DMS53 (cell line): ENCODE measurements at regions not wholly inside any gene's neighbourhood (a gene's known extent, or its start where the extent isn't known, plus 50 kb on each side); places are given as distances from the start of the nearest gene placed in this dataset.
"Not testable (repeated sequence)": the region's sequence is repeated elsewhere in the genome, so short reads cannot be mapped to it uniquely, and the experiment has no call there.

Experiments
- DNase-seq: peaks from one replicate; lab custom pipeline; 2025; lab: John Stamatoyannopoulos, UW

GRCh38 chr20:17891131-17891530 is 77.5 kb downstream of the SNX5 start:
- DNase-seq = not testable (repeated sequence)

DNA sequence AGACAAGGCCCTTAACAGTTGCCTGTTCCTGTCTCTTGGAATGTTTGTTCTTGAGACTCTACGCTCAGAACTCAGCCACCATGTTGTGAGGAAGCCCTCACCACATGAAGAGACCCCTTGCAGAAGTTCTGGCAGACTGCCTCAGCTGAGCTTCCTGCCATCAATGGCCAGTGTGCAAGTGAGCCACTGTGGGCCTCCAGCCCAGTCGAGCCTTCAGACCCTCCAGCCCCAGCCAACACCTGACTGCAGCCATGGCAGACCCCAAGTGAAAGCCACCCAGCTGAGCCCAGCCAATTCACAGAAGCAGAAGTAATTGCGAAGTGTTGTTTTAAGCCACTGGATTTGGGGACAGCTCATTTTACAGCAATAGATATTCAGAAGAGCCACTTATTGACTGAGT is 78.3 kb downstream of the SNX5 start:
- no peak for DNase-seq

DNA sequence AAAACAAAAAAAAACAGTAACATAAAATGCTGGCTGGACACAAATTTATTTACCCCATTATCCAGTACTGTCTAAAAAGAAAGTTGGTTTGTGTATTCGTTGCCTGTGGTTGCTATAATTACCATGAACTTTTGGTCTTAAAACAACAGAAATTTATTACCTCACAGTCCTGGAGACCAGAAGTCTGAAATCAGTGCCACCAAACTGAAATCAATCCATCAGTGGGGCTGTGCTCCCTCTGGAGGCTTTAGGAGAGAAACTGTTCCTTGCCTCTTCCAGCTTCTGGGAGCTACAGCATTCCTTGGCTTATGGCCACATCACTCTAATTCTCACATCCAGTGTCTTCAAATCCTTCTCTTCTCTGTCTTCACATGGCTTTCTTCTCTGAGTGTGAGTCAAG is 79.4 kb downstream of the SNX5 start:
- peak; percentile 44 for DNase-seq

DNA sequence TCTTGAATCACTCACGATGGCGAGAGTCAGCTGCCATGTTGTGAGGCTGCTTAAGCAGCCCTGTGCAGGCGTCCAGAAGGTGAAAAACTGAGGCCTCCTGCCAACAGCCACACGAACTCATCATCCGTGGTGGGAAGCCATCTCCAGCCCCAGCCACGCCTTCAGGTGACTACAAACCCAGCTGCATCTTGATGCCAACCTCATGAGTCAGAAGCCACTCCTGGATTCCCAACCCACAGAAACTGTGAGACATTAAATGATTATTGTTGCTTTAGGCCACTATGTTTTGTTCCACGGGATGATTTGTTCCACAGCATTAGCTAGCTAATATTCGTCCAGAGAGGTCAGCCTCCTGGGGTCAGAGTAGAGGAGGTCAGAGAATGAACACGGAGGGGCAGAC is 80.5 kb downstream of the SNX5 start:
- no peak for DNase-seq

DNA sequence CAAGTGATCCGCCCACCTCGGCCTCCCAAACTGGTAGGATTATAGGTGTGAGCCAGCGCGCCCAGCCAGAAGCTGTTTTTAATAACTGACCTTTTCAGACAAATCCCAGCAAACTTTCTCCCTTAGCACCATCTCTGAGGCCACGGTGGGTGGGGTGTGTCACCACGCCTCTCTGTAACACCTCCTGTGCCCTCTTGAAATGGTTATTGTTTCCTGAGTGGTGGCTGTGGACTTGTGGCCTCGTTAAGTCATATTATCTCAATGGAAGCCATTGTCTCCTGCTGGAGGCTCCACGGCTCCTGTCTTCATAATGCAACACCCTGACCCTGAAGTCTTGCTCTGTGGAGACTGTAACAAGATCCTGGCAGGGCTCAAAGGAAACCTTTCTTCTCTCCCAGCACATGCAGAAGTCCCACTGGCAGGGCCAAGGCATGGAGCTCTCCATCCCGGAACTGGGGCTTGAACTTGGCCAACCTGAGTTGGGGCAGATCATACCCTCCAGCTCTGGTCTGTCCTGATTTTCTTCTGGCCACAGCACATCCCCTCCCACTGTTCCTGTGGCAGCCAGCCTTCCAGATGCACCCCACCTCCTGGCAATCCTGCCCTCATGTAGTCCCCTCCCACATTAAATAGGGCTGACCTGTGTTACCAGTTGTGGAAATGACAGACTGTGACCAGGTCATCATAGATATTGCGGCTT is 81.1 kb downstream of the SNX5 start:
- no peak for DNase-seq

DNA sequence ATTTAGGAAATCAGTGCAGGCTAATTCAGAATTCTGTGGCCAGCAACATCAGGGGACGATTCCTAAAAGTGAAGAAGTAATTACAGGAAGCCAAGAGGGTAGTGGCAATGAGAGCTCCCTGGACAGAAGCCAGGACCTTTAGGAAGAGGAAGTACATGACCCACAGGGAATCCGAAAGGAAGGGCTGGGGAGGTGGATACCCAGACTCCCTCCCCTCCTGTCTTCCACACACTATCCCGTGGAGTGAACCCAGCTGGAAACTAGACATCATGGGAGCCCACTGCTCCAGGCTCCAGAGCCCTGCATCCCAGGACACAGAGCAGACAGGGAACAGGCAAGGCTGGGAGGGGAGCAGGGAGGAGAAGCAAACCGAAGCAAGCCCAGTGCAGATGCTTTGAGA is 83.0 kb downstream of the SNX5 start:
- DNase-seq = no peak

GRCh38 chr20:17885076-17885475 is 83.5 kb downstream of the SNX5 start:
- DNase-seq = no peak

DNA sequence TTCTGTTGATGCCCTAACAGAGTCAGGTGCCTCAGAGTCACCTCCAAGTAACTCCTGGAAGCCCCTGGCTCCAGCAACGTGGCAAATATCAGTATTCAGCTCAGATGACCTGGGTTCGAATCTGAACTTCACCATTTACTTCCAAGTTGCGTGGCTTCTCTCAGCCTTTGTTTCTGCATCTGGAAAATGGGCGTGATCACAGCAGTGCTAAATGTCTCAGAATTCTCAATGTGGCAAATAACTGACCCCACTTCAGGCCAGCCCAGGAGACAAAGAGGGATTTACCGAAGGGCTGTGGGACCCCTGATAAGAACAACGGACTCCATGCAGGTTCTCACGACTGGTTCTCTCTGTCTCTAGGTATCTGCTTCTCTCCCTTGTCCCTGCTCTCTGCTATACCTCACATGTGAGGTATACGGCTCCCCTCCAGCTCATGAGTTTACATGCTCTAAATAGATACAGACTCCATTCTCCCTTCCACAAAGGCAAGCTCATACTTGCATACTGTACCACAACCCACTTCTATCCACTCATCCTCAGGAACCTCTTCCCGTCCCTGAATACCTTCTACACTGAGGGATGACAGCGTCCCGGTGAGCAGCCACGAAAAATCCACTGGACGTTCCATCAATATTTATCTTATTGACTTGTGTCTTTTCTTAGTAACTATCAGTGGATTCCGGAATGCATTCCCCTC is 84.1 kb downstream of the SNX5 start:
- no peak for DNase-seq

DNA sequence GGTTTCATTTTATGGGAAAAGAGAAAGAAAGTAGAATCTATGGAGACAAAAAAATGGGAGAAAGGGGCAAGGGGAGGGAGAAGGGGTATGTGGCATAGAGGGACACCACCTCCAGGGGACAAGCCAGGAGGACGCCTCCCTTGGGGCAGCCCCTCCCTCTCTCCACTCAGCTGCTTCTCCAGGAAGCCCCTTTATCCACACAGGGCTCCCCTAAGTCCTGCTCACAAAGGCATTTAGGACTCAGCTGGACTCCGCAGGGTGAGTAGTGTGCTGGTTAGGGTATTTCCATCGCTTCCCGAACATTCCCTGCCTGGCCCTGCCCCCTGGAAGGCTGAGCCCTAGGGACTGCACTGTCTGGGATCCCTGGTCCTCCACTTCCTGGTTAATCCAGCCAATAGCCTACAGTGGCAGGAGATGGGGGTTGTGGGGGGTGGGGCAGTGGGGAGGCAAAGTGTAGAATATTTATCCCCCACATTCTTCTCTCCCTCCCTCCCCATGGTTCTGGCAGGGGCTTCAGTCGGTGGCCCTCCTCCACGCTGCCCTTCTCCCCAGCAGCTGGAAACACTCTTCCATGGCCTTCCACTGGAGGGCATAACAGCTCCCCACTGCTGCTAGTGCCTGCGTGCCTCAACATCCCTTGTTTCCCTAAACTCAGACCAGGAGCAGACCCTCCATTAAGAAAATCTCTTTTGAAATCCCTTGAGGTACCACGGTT is 84.8 kb downstream of the SNX5 start:
- no peak for DNase-seq

GRCh38 chr20:17882834-17883591 is 85.6 kb downstream of the SNX5 start:
- DNase-seq = no peak

DNA sequence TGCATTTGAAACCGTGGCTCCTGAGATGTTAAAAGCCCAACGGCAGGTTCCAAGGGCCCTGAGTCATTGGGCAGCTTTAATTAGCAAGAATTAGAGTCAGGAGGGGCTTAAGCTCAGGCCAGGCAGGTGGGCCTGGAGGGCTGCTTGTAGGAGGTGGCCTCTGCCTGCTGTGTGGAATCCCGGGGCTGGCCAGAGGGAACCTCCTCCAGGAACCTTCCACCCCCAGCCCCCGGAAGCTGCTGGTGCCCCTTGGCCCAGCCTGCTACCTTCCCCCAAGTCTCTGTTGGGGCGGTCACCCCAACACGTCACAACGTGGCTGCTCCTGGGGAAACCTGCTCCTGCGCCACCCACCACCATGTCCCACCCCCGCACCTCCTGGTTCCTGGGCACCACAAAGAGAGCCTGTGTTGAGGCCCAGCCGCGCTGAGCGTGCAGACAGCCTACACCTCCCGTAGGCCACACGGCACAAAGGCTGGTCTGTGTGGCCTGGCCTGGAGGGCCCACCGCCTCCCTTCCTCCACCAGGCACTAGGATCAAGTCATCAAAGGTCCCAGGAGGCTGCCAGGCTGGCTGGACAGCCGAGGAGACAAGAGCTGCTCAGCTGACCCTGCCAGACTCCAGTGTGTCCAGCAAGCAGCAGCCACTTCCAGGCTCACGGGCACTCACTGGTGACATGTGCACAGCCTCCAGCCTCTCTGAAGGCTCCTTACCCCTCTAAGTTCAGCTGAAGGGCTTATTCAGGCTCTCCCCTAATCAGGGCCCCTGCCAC is 86.3 kb downstream of the SNX5 start:
- no peak for DNase-seq

GRCh38 chr20:17881741-17882064 is 86.9 kb downstream of the SNX5 start:
- no peak for DNase-seq

DNA sequence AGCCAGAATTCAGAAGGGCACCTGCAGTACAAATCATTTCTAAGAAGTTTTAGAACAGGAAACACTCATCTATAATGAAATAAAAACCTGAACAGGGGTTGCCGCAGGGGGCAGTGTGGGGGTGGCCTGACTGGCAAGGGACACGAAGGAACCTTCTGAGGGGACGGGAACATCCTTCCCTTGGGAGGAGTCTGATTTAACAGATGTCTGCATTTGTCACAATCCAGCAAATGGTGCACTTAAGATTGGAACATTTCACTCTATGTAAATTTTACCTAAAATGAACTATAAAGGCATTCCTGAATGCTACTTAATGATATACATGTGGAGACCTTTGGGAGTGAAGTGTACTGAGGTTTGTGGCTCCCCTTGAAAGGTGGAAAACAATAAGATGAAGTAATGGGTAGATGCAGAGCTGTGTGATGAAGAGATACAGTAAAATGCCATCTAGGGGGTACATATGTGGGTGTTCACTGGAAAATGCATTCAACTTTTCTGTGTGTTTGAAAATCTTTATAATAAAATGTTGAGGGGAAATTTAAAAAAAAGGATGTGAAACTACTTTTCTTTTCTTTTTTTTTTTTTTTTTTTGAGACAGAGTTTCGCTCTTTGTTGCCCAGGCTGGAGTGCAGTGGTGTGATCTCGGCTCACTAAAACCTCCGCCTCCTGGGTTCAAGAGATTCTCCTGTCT is 89.5 kb downstream of the SNX5 start:
- no peak for DNase-seq

DNA sequence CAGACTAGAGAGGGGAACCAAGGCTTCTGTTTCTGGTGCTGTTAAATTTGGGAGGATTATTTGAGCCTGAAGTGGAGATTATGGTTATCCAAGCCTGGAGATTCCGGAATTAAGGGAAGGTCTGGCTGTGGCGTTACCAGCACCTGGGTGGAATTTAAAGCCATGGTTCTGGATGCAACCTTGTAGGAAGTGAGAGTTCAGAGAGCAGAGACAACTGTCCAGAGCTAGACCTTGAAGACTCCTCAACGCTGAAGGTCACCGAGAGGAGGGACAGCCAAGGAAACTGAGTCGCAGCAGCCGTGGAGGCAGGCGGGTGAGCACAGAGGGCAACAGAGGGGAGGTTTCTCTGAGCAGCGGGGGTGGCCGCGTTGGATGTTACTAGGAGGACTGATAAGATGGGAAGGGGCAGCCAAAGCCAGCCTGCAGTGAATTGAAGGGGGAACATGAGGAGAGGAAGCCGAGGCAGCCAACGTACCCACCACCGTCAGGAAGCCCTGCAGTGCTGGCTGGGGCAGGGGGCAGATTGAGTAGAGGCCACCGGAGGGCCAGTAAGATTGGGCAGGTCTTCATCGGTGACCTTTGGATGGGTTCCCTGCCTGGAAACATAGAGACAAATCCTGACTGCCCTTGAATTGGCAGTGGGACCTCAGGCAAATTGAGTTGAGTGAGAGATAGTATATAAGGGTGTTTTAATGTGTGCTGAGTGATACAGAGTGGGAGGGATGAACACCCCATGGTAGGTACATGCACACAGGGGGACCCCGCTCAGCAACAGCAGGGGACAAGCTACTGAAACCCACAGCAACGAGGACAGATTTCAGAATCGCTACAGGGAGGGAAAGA is 90.3 kb downstream of the SNX5 start:
- no peak for DNase-seq

GRCh38 chr20:17875981-17876385 is 92.6 kb downstream of the SNX5 start:
- DNase-seq = no peak

GRCh38 chr20:17875106-17875980 is 93.3 kb downstream of the SNX5 start:
- peak; percentile 37 for DNase-seq

DNA sequence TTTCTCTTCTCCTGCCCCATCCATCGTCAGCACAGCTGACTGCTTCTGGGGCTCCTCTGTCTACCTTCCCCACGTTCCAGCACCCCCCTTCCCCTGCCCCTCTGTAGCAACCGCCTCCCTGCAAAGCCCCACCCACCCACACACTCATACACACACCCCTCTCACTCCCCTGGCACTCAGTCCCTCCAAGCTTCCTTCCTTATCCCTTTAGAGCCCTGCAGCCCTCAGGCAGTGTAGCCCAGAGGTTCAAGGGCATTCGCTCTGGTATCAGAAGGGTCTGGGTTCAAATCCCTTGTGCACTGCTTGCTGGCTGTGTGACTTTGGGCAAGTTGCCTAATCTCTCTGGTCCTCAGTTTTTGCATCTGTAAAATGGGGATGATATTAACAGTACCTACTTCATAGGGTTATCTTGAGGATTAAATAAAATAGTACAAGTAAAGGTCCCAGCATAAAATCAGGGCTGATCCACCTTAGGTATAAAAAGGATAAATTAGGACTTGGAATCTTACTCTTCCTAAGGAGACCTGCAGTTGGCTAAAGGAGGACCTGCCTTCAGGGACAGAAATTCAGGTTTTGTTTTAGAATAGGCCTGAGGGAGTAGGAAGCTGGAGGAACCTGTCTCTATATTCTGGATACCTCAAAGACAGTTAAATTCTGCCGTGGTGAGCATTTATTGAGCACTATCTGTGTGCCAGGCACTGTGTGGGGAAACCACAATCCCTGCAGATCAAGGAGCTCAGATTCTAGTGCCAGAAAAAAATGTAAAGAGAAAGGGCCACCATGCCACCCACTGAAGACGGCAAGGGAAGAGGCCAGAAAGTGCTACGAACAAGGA is 94.1 kb downstream of the SNX5 start:
- DNase-seq = no peak
